SK-N-SH treated with all-trans-retinoic acid at 6 μM for 48 hours (cell line): ENCODE measurements at regions not wholly inside any gene's neighbourhood (a gene's known extent, or its start where the extent isn't known, plus 50 kb on each side); places are given as distances from the start of the nearest gene placed in this dataset.
"Not testable (repeated sequence)": the region's sequence is repeated elsewhere in the genome, so short reads cannot be mapped to it uniquely, and the experiment has no call there.

Experiments
- ATAC-seq: fragments of 200-7000 bp; cut with Tn5 transposase; 3 replicates; pipeline ENCODE4 v1.9.1; 2020; ENCODE audit warnings: mild to moderate bottlenecking, moderate library complexity
- BACH2 ChIP-seq: fragments of 250-450 bp; sonication (Bioruptor Pico); IDR thresholded peaks from 2 replicates; pipeline ENCODE4 v1.9.0; 2021; ENCODE audit warnings: mild to moderate bottlenecking, borderline replicate concordance
- CSDC2 ChIP-seq: fragments of 250-450 bp; sonication (Bioruptor Pico); IDR thresholded peaks from 2 replicates; pipeline ENCODE4 v1.5.0; 2020; ENCODE audit warnings: mild to moderate bottlenecking, moderate library complexity
- CSRNP3 ChIP-seq: fragments of 250-450 bp; sonication (Bioruptor Pico); IDR thresholded peaks from 2 replicates; pipeline ENCODE4 v1.5.1; 2021; ENCODE audit warnings: mild to moderate bottlenecking, moderate library complexity
- ESRRG ChIP-seq: fragments of 250-450 bp; sonication (Bioruptor Pico); IDR thresholded peaks from 2 replicates; pipeline ENCODE4 v1.6.1; 2021; ENCODE audit warnings: mild to moderate bottlenecking
- GLIS3 ChIP-seq: fragments of 250-450 bp; sonication (Bioruptor Pico); IDR thresholded peaks from 2 replicates; pipeline ENCODE4 v1.5.0; 2020; ENCODE audit warnings: mild to moderate bottlenecking, moderate library complexity
- ISL1 ChIP-seq: fragments of 250-450 bp; sonication (Bioruptor Pico); IDR thresholded peaks from 2 replicates; pipeline ENCODE4 v2.1.2; 2022; ENCODE audit warnings: mild to moderate bottlenecking, moderate library complexity
- OSR1 ChIP-seq: fragments of 250-450 bp; sonication (Bioruptor Pico); IDR thresholded peaks from 2 replicates; pipeline ENCODE4 v1.8.0; 2022; ENCODE audit warnings: moderate library complexity, mild to moderate bottlenecking, inconsistent platforms
- POU6F1 ChIP-seq: fragments of 250-450 bp; sonication (Bioruptor Pico); IDR thresholded peaks from 2 replicates; pipeline ENCODE4 v1.8.0; 2021; ENCODE audit warnings: low read depth, mild to moderate bottlenecking, moderate library complexity, borderline replicate concordance
- RARB ChIP-seq: fragments of 250-450 bp; sonication (Bioruptor Pico); IDR thresholded peaks from 2 replicates; pipeline ENCODE4 v1.8.0; 2021; ENCODE audit warnings: mild to moderate bottlenecking, moderate library complexity
- SNAI2 ChIP-seq: fragments of 250-450 bp; sonication (Bioruptor Pico); IDR thresholded peaks from 2 replicates; pipeline ENCODE4 v1.5.0; 2020; ENCODE audit warnings: mild to moderate bottlenecking, moderate library complexity
- TCF4 ChIP-seq: fragments of 250-450 bp; sonication (Bioruptor Pico); IDR thresholded peaks from 2 replicates; pipeline ENCODE4 v1.8.0; 2021; ENCODE audit warnings: mild to moderate bottlenecking, moderate library complexity, borderline replicate concordance
- TOX ChIP-seq: fragments of 250-450 bp; sonication (Bioruptor Pico); IDR thresholded peaks from 2 replicates; pipeline ENCODE4 v1.8.0; 2021; ENCODE audit warnings: mild to moderate bottlenecking, moderate library complexity, borderline replicate concordance
- TSHZ2 ChIP-seq: fragments of 250-450 bp; sonication (Bioruptor Pico); IDR thresholded peaks from 2 replicates; pipeline ENCODE4 v1.5.0; 2020; ENCODE audit warnings: mild to moderate bottlenecking, moderate library complexity
- ZC3H10 ChIP-seq: fragments of 250-450 bp; sonication (Bioruptor Pico); IDR thresholded peaks from 2 replicates; pipeline ENCODE4 v1.5.1; 2021; ENCODE audit warnings: mild to moderate bottlenecking, moderate library complexity
- ZFP3 ChIP-seq: fragments of 250-450 bp; sonication (Bioruptor Pico); IDR thresholded peaks from 2 replicates; pipeline ENCODE4 v1.5.0; 2020; ENCODE audit warnings: mild to moderate bottlenecking, moderate library complexity
- ZNF565 ChIP-seq: fragments of 450-650 bp; formaldehyde crosslinking; conservative IDR thresholded peaks from 2 replicates; pipeline ENCODE4 v1.5.0; 2020; ENCODE audit warnings: low read depth, mild to moderate bottlenecking, moderate library complexity
- ZNF70 ChIP-seq: fragments of 450-650 bp; formaldehyde crosslinking; IDR thresholded peaks from 2 replicates; pipeline ENCODE4 v1.5.0; 2020; ENCODE audit warnings: mild to moderate bottlenecking, moderate library complexity
- ZNF8 ChIP-seq: fragments of 450-650 bp; formaldehyde crosslinking; IDR thresholded peaks from 2 replicates; pipeline ENCODE4 v1.5.0; 2020; ENCODE audit warnings: mild to moderate bottlenecking, moderate library complexity
- TF ChIP-seq, protein P1 (sequence below): fragments of 250-450 bp; sonication (Bioruptor Pico); IDR thresholded peaks from 2 replicates; pipeline ENCODE4 v1.5.1; 2020; ENCODE audit warnings: low read depth, mild to moderate bottlenecking, moderate library complexity
- TF ChIP-seq, protein P2 (sequence below): fragments of 250-450 bp; sonication (Bioruptor Pico); IDR thresholded peaks from 2 replicates; pipeline ENCODE4 v1.8.0; 2020; ENCODE audit warnings: mild to moderate bottlenecking, moderate library complexity, borderline replicate concordance

GRCh38 chr3:137694836-137695235 lies 69.3 kb upstream of the SOX14 start (continued):
- TF ChIP-seq, protein P1, sequence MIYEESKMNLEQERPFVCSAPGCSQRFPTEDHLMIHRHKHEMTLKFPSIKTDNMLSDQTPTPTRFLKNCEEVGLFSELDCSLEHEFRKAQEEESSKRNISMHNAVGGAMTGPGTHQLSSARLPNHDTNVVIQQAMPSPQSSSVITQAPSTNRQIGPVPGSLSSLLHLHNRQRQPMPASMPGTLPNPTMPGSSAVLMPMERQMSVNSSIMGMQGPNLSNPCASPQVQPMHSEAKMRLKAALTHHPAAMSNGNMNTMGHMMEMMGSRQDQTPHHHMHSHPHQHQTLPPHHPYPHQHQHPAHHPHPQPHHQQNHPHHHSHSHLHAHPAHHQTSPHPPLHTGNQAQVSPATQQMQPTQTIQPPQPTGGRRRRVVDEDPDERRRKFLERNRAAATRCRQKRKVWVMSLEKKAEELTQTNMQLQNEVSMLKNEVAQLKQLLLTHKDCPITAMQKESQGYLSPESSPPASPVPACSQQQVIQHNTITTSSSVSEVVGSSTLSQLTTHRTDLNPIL (CRISPR knock-in tag) = no peak
- TF ChIP-seq POU6F1 (CRISPR knock-in tag) (no peak), TCF4 (CRISPR knock-in tag) (no peak)

GRCh38 chr3:137695351-137695750 lies 68.8 kb upstream of the SOX14 start:
- no peak for ATAC-seq
- TF ChIP-seq, protein P2, sequence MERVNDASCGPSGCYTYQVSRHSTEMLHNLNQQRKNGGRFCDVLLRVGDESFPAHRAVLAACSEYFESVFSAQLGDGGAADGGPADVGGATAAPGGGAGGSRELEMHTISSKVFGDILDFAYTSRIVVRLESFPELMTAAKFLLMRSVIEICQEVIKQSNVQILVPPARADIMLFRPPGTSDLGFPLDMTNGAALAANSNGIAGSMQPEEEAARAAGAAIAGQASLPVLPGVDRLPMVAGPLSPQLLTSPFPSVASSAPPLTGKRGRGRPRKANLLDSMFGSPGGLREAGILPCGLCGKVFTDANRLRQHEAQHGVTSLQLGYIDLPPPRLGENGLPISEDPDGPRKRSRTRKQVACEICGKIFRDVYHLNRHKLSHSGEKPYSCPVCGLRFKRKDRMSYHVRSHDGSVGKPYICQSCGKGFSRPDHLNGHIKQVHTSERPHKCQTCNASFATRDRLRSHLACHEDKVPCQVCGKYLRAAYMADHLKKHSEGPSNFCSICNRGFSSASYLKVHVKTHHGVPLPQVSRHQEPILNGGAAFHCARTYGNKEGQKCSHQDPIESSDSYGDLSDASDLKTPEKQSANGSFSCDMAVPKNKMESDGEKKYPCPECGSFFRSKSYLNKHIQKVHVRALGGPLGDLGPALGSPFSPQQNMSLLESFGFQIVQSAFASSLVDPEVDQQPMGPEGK (CRISPR knock-in tag) = no peak
- no peak for TF ChIP-seq ZNF8

DNA sequence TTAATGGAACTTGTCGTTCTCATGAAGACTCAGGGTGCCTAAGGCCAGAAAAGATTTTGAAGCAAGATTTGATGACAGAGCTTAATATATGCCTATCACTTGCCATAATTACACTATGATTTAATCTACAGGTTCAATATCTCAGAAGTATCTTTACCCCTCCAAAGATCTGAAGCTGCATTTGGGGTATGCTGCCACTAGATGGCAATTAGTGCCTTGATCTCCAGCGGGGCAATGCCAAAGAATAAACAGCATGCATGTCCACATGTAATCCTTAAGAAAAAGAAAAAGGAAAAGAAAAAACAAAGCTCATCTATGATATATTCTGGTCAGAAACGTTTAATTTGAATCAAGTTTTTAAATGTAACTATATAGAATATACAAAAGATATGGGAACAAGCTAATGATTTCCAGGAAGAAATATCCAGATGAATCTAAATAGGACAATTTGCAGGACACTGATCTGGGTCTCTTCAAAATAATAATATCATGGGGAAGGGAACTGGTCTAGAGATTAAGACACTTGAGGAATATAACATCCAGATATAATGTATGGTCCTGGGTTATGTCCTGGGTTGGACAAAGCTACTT lies 55.0 kb upstream of the SOX14 start:
- no peak for ATAC-seq
- TF ChIP-seq TSHZ2 (CRISPR knock-in tag) (no peak), TOX (no peak), OSR1 (no peak), BACH2 (no peak), TCF4 (CRISPR knock-in tag) (no peak), ZNF70 (CRISPR knock-in tag) (no peak), ZNF8 (no peak), GLIS3 (CRISPR knock-in tag) (no peak), POU6F1 (CRISPR knock-in tag) (no peak), ESRRG (CRISPR knock-in tag) (no peak), CSRNP3 (CRISPR knock-in tag) (no peak), ZNF565 (CRISPR knock-in tag) (no peak), RARB (CRISPR knock-in tag) (no peak), SNAI2 (CRISPR knock-in tag) (no peak), CSDC2 (no peak), ZC3H10 (CRISPR knock-in tag) (no peak), ISL1 (CRISPR knock-in tag) (no peak), ZFP3 (no peak)
- TF ChIP-seq, protein P2 (CRISPR knock-in tag) = no peak
- TF ChIP-seq, protein P1 (CRISPR knock-in tag) = no peak

DNA sequence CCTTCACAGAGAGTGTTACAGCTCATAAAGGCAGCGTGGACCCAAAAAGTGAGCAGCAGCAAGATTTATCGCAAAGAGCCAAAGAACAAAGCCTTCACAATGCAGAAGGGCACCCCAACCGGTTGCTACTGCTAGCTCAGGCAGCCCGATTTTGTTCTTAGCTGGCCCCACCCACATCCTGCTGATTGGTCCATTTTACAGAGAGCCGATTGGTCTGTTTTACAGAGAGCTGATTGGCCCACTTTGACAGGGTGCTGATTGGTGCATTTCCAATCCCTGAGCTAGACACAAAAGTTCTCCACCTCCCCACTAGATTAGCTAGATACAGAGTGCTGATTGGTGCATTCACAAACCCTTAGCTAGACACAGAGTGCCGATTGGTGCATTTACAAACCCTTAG lies 50.1 kb upstream of the SOX14 start:
- ATAC-seq = not testable (repeated sequence)
